Liver (tissue), 8 donors: ENCODE measurements at regions not wholly inside any gene's neighbourhood (a gene's known extent, or its start where the extent isn't known, plus 50 kb on each side); places are given as distances from the start of the nearest gene placed in this dataset.

Experiments
- DNase-seq: peaks from one replicate; pipeline ENCODE4 v3.0.0-alpha.2; 2017; ENCODE audit warnings: low spot score
- H3K27ac ChIP-seq, 2 donors: one replicate each; pipeline ENCODE4 v1.7.0; 2013; ENCODE audit warnings: inconsistent platforms in 2 of 2, low read length in 2 of 2, control low read depth in 1 of 2, low read depth in 1 of 2, mild to moderate bottlenecking in 1 of 2
- H3K27me3 ChIP-seq, 4 donors: one replicate each; pipeline versions ENCODE4 v1.6.1 to v1.7.0; 2013; ENCODE audit warnings: low read length in 3 of 4, inconsistent platforms in 1 of 4, mild to moderate bottlenecking in 1 of 4, moderate library complexity in 1 of 4; ENCODE audit not compliant: control insufficient read depth in 4 of 4, insufficient read depth in 4 of 4
- H3K36me3 ChIP-seq, 4 donors: one replicate each; pipeline versions ENCODE4 v1.6.1 to v1.7.0; 2013; ENCODE audit warnings: low read length in 3 of 4, mild to moderate bottlenecking in 3 of 4, low read depth in 1 of 4, moderate library complexity in 1 of 4; ENCODE audit not compliant: control insufficient read depth in 4 of 4, insufficient read depth in 3 of 4
- H3K4me1 ChIP-seq, 4 donors: one replicate each; pipeline versions ENCODE4 v1.6.1 to v1.7.0; 2013; ENCODE audit warnings: low read length in 3 of 4, mild to moderate bottlenecking in 3 of 4, moderate library complexity in 1 of 4; ENCODE audit not compliant: control insufficient read depth in 4 of 4, insufficient read depth in 4 of 4
- H3K4me3 ChIP-seq, 3 donors: one replicate each; pipeline versions ENCODE4 v1.6.1 to v1.7.0; 2013; ENCODE audit warnings: low read length in 3 of 3, control low read depth in 1 of 3, low read depth in 1 of 3, mild to moderate bottlenecking in 1 of 3
- H3K9ac ChIP-seq, 2 donors: one replicate each; pipeline ENCODE4 v1.7.0; 2013; ENCODE audit warnings: low read length in 2 of 2, mild to moderate bottlenecking in 2 of 2, moderate library complexity in 2 of 2, control low read depth in 1 of 2, low read depth in 1 of 2
- H3K9me3 ChIP-seq, 4 donors: one replicate each; pipeline versions ENCODE4 v1.6.1 to v1.7.0; 2013; ENCODE audit warnings: low read length in 3 of 4; ENCODE audit not compliant: control insufficient read depth in 4 of 4
- ATF3 ChIP-seq: IDR thresholded peaks from 2 replicates; pipeline ENCODE4 v1.6.1; 2016; ENCODE audit warnings: antibody characterized with exemption
- EGR1 ChIP-seq, 2 donors: IDR thresholded peaks; 2 replicates each; pipeline ENCODE4 v1.6.1; 2016 to 2018; ENCODE audit warnings: antibody characterized with exemption in 2 of 2, low read depth in 2 of 2
- FOXA1 ChIP-seq: IDR thresholded peaks from 2 replicates; pipeline ENCODE4 v1.6.1; 2016; ENCODE audit warnings: antibody characterized with exemption
- FOXA2 ChIP-seq: IDR thresholded peaks from 2 replicates; pipeline ENCODE4 v1.6.1; 2016; ENCODE audit warnings: antibody characterized with exemption
- HNF4A ChIP-seq, 2 donors: conservative IDR thresholded peaks; 2 replicates each; pipeline ENCODE4 v1.6.1; 2016; ENCODE audit warnings: antibody characterized with exemption in 2 of 2, mild to moderate bottlenecking in 2 of 2
- HNF4G ChIP-seq: IDR thresholded peaks from 2 replicates; pipeline ENCODE4 v1.6.1; 2016; ENCODE audit warnings: antibody characterized with exemption
- RAD21 ChIP-seq, 2 donors: IDR thresholded peaks; 2 replicates each; pipeline ENCODE4 v1.6.1; 2016; ENCODE audit warnings: antibody characterized with exemption in 2 of 2, mild to moderate bottlenecking in 2 of 2
- RXRA ChIP-seq, 2 donors: IDR thresholded peaks; 2 replicates each; pipeline ENCODE4 v1.6.1; 2017 to 2018; ENCODE audit warnings: antibody characterized with exemption in 2 of 2, mild to moderate bottlenecking in 1 of 2
- TAF1 ChIP-seq: conservative IDR thresholded peaks from 2 replicates; pipeline ENCODE4 v1.6.1; 2016; ENCODE audit warnings: antibody characterized with exemption, mild to moderate bottlenecking
- ZBTB33 ChIP-seq: IDR thresholded peaks from 2 replicates; pipeline ENCODE4 v1.6.1; 2016; ENCODE audit warnings: antibody characterized with exemption
- WGBS: extraction: QIAGEN DNeasy Blood & Tissue Kit; methylation state at CpG from one replicate; pipeline ENCODE4 v1.1.7; 2013; 5-methylcytosine and 5-hydroxymethylcytosine counted together
- TF ChIP-seq, protein P1 (sequence below): IDR thresholded peaks from 2 replicates; pipeline ENCODE4 v1.6.1; 2016; ENCODE audit warnings: antibody characterized with exemption, mild to moderate bottlenecking
- TF ChIP-seq, protein P2 (sequence below): fragments of 150-350 bp; IDR thresholded peaks from 2 replicates; pipeline ENCODE4 v1.5.1; 2017; ENCODE audit warnings: improper control_type of control experiment, low read depth, low read length; ENCODE audit not compliant: missing input control
- TF ChIP-seq, protein P3 (sequence below): IDR thresholded peaks from 2 replicates; pipeline ENCODE4 v1.6.1; 2016; ENCODE audit warnings: antibody characterized with exemption
- donor health status: healthy.
- donor health status: healthy.
- donor health status: healthy.
- donor health status: healthy.
- donor health status: healthy.

GRCh38 chr2:4884117-4884571 lies 808.0 kb upstream of the SOX11 start (continued):
- TF ChIP-seq, protein P1, sequence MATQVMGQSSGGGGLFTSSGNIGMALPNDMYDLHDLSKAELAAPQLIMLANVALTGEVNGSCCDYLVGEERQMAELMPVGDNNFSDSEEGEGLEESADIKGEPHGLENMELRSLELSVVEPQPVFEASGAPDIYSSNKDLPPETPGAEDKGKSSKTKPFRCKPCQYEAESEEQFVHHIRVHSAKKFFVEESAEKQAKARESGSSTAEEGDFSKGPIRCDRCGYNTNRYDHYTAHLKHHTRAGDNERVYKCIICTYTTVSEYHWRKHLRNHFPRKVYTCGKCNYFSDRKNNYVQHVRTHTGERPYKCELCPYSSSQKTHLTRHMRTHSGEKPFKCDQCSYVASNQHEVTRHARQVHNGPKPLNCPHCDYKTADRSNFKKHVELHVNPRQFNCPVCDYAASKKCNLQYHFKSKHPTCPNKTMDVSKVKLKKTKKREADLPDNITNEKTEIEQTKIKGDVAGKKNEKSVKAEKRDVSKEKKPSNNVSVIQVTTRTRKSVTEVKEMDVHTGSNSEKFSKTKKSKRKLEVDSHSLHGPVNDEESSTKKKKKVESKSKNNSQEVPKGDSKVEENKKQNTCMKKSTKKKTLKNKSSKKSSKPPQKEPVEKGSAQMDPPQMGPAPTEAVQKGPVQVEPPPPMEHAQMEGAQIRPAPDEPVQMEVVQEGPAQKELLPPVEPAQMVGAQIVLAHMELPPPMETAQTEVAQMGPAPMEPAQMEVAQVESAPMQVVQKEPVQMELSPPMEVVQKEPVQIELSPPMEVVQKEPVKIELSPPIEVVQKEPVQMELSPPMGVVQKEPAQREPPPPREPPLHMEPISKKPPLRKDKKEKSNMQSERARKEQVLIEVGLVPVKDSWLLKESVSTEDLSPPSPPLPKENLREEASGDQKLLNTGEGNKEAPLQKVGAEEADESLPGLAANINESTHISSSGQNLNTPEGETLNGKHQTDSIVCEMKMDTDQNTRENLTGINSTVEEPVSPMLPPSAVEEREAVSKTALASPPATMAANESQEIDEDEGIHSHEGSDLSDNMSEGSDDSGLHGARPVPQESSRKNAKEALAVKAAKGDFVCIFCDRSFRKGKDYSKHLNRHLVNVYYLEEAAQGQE: no peak
- TF ChIP-seq RAD21 (IDR thresholded peaks at IDR 0.05) (no peak), RXRA (IDR thresholded peaks at IDR 0.05) (no peak), EGR1 (IDR thresholded peaks at IDR 0.05; ENCODE audit: low read depth in 2 of 2) (no peak), TAF1 (no peak), FOXA1 (no peak)

DNA sequence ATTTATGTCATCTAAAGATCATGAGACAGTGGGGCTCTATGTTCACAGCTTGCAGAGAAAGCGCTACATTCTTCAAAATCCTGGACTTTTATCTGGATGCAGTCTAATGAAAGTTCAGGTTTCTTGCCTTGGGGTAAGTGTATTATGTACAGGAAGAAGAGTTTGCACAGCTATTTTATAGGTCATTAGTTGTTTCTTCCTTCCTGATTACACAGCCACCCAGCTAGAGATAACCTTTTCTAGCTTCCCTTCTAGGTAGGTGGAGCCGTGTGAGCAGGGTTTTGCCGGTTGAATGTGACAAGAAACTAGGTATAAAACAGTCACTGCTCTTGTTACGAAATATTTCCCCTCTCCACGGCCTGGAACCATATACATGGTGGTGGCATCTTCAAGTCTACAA lies 800.8 kb upstream of the SOX11 start:
- no peak for DNase-seq
- TF ChIP-seq ATF3 (no peak), HNF4A (conservative IDR thresholded peaks at IDR 0.05) (no peak), TAF1 (no peak), RXRA (IDR thresholded peaks at IDR 0.05) (no peak), RAD21 (IDR thresholded peaks at IDR 0.05) (no peak), ZBTB33 (no peak), EGR1 (IDR thresholded peaks at IDR 0.05; ENCODE audit: low read depth in 2 of 2) (no peak), FOXA1 (no peak)
- TF ChIP-seq, protein P2, sequence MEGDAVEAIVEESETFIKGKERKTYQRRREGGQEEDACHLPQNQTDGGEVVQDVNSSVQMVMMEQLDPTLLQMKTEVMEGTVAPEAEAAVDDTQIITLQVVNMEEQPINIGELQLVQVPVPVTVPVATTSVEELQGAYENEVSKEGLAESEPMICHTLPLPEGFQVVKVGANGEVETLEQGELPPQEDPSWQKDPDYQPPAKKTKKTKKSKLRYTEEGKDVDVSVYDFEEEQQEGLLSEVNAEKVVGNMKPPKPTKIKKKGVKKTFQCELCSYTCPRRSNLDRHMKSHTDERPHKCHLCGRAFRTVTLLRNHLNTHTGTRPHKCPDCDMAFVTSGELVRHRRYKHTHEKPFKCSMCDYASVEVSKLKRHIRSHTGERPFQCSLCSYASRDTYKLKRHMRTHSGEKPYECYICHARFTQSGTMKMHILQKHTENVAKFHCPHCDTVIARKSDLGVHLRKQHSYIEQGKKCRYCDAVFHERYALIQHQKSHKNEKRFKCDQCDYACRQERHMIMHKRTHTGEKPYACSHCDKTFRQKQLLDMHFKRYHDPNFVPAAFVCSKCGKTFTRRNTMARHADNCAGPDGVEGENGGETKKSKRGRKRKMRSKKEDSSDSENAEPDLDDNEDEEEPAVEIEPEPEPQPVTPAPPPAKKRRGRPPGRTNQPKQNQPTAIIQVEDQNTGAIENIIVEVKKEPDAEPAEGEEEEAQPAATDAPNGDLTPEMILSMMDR: no peak
- TF ChIP-seq, protein P3, sequence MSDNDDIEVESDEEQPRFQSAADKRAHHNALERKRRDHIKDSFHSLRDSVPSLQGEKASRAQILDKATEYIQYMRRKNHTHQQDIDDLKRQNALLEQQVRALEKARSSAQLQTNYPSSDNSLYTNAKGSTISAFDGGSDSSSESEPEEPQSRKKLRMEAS: no peak
- no peak overlapping the region for H3K4me3 ChIP-seq
- 49% methylated on average over 5 of the region's 5 CpGs for WGBS
- H3K27me3 ChIP-seq: no peaks in the 10 kb centered on the region
- no peak overlapping the region for H3K27ac ChIP-seq
- no peaks in the 10 kb centered on the region for H3K36me3 ChIP-seq
- H3K9me3 ChIP-seq: no peaks in the 10 kb centered on the region
- no peaks in the 10 kb centered on the region for H3K4me1 ChIP-seq
- no peak overlapping the region for H3K9ac ChIP-seq

GRCh38 chr2:4895371-4895770 lies 796.8 kb upstream of the SOX11 start:
- no peak overlapping the region for H3K4me3 ChIP-seq
- no peak for TF ChIP-seq FOXA2
- TF ChIP-seq HNF4G: no peak
- H3K9me3 ChIP-seq: no peaks in the 10 kb centered on the region
- no peak overlapping the region for H3K9ac ChIP-seq
- no peaks in the 10 kb centered on the region for H3K4me1 ChIP-seq
- H3K27ac ChIP-seq: no peak overlapping the region
- WGBS: 39% methylated on average over 6 of the region's 6 CpGs
- no peaks in the 10 kb centered on the region for H3K27me3 ChIP-seq
- no peaks in the 10 kb centered on the region for H3K36me3 ChIP-seq
- no peak for DNase-seq
